OCI-LY3 (cell line): ENCODE measurements at regions not wholly inside any gene's neighbourhood (a gene's known extent, or its start where the extent isn't known, plus 50 kb on each side); places are given as distances from the start of the nearest gene placed in this dataset.

ENCODE experiments used
- H2AFZ ChIP-seq: fragments of 200-600, 300-600 bp; shearing (Covaris generic); 2 replicates; pipeline ENCODE4 v1.6.0; 2014; ENCODE audit warnings: antibody characterized with exemption, low read depth, low read length
- H3K27ac ChIP-seq: fragments of 200-600, 300-600 bp; sonication (generic); 2 replicates; pipeline ENCODE4 v1.5.1; 2014; ENCODE audit warnings: mild to moderate bottlenecking, low read length, moderate library complexity, mixed read lengths
- H3K27me3 ChIP-seq: fragments of 200-600, 300-600 bp; sonication (generic); 2 replicates; pipeline ENCODE4 v1.6.1; 2014; ENCODE audit warnings: low read depth, low read length, mixed read lengths
- H3K36me3 ChIP-seq: fragments of 200-600, 300-600 bp; sonication (generic); replicated peaks from 2 replicates; pipeline ENCODE3; 2014; ENCODE audit warnings: low read depth, low read length, mixed read lengths
- H3K4me1 ChIP-seq: fragments of 300-600, 200-600 bp; sonication (generic); 2 replicates; pipeline ENCODE4 v1.6.1; 2014; ENCODE audit warnings: low read length, mixed read lengths
- H3K4me2 ChIP-seq: fragments of 200-600, 300-600 bp; sonication (generic); 2 replicates; pipeline ENCODE4 v1.6.1; 2014; ENCODE audit warnings: low read length, mixed read lengths
- H3K4me3 ChIP-seq: fragments of 300-600, 200-600 bp; sonication (generic); 2 replicates; pipeline ENCODE4 v1.5.1; 2014; ENCODE audit warnings: antibody characterized with exemption, mild to moderate bottlenecking, low read length, moderate library complexity
- H3K79me2 ChIP-seq: fragments of 300-600, 200-600 bp; shearing (Covaris generic); 2 replicates; pipeline ENCODE4 v1.6.1; 2014; ENCODE audit warnings: mild to moderate bottlenecking, low read length, mixed read lengths
- H3K9ac ChIP-seq: fragments of 300-600, 200-600 bp; shearing (Covaris generic); 2 replicates; pipeline ENCODE4 v1.6.0; 2014; ENCODE audit warnings: mild to moderate bottlenecking, low read length, moderate library complexity
- H3K9me3 ChIP-seq: fragments of 200-600, 300-600 bp; shearing (Covaris generic); 2 replicates; pipeline ENCODE4 v1.6.1; 2014; ENCODE audit warnings: low read length, mixed read lengths; ENCODE audit not compliant: insufficient read depth
- H4K20me1 ChIP-seq: fragments of 200-600, 300-600 bp; sonication (generic); 2 replicates; pipeline ENCODE4 v1.6.1; 2016; ENCODE audit warnings: low read length, mixed read lengths; ENCODE audit not compliant: insufficient read depth
- EZH2phosphoT487 ChIP-seq: fragments of 200-600 bp; shearing (Covaris generic); IDR thresholded peaks from 2 replicates; pipeline ENCODE4 v1.6.1; 2018; ENCODE audit warnings: antibody characterized with exemption, mixed run types, low read depth
- TF ChIP-seq, protein P1 (sequence below): fragments of 200-600, 300-600 bp; sonication (generic); IDR thresholded peaks from 2 replicates; pipeline ENCODE4 v1.5.1; 2014; ENCODE audit warnings: antibody characterized with exemption, low read length, low read depth

DNA sequence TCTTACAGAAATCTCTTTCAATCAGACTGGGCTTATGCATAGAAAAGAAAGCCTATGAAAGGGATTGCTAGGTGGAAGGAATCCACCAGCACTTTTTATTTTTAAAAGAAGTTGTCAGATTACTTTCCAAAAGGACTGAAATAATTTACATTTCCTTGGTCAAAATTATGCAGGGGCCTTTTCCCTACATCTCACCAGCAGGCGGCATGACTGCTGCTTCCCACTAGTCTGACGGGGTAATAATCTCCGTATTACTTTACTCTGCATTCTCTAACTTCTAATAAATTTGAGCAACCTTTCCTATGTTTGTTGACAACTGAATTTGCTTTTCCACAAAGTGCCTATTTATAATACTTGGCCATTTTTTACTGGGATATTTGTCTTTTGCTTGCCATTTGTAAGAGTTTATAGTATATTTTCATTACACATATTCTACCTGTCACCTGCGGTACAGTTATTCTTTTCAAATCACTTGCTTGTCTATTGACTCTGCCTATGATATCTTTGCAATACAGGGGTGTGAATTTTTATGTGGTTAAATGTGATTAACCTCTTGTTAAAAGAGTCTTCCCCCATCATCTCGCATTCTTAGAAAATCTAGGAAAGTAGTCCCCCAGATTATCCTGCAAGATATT is 51.9 kb upstream of the USP47 start:
- no peak overlapping the region for H3K9ac ChIP-seq
- no peak overlapping the region for H3K4me3 ChIP-seq
- H3K4me2 ChIP-seq, result no peak overlapping the region
- peaks cover 7% of the 10 kb centered on the region; the same call in 1 of the 2 replicates for H3K27me3 ChIP-seq
- no peaks in the 10 kb centered on the region for H3K79me2 ChIP-seq
- TF ChIP-seq EZH2phosphoT487, result no peak
- TF ChIP-seq, protein P1, sequence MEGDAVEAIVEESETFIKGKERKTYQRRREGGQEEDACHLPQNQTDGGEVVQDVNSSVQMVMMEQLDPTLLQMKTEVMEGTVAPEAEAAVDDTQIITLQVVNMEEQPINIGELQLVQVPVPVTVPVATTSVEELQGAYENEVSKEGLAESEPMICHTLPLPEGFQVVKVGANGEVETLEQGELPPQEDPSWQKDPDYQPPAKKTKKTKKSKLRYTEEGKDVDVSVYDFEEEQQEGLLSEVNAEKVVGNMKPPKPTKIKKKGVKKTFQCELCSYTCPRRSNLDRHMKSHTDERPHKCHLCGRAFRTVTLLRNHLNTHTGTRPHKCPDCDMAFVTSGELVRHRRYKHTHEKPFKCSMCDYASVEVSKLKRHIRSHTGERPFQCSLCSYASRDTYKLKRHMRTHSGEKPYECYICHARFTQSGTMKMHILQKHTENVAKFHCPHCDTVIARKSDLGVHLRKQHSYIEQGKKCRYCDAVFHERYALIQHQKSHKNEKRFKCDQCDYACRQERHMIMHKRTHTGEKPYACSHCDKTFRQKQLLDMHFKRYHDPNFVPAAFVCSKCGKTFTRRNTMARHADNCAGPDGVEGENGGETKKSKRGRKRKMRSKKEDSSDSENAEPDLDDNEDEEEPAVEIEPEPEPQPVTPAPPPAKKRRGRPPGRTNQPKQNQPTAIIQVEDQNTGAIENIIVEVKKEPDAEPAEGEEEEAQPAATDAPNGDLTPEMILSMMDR, result peak; percentile 80
- no peaks in the 10 kb centered on the region for H3K4me1 ChIP-seq
- no peak overlapping the region for H3K27ac ChIP-seq
- no peak overlapping the region for H2AFZ ChIP-seq
- no peaks in the 10 kb centered on the region for H4K20me1 ChIP-seq
- no peaks in the 10 kb centered on the region for H3K9me3 ChIP-seq
- H3K36me3 ChIP-seq, result no peaks in the 10 kb centered on the region

- Histone ChIP-seq H3K4me2 (no peak overlapping the region), H3K9me3 (no peaks in the 10 kb centered on the region), H3K79me2 (no peaks in the 10 kb centered on the region), H4K20me1 (no peaks in the 10 kb centered on the region), H3K9ac (no peak overlapping the region), H3K27me3 (peaks cover 7% of the 10 kb centered on the region), H3K4me3 (no peak overlapping the region), H3K36me3 (no peaks in the 10 kb centered on the region), H3K27ac (no peak overlapping the region), H3K4me1 (no peaks in the 10 kb centered on the region), H2AFZ (no peak overlapping the region)
- TF ChIP-seq EZH2phosphoT487, result no peak
- TF ChIP-seq, protein P1, result no peak
Measured at GRCh38 chr11:11788063-11788710, 53.6 kb upstream of the USP47 start.

GRCh38 chr11:11787305-11788062 is 54.3 kb upstream of the USP47 start:
- Histone ChIP-seq H3K36me3 (no peaks in the 10 kb centered on the region), H3K4me2 (no peak overlapping the region), H3K79me2 (no peaks in the 10 kb centered on the region), H3K4me1 (no peaks in the 10 kb centered on the region), H3K9ac (no peak overlapping the region), H3K27ac (no peak overlapping the region), H3K27me3 (peaks cover 8% of the 10 kb centered on the region), H3K4me3 (no peak overlapping the region), H4K20me1 (no peaks in the 10 kb centered on the region), H3K9me3 (no peaks in the 10 kb centered on the region), H2AFZ (no peak overlapping the region)
- TF ChIP-seq, protein P1, result peak; percentile 92
- TF ChIP-seq EZH2phosphoT487, result no peak

- Histone ChIP-seq H3K9ac (no peak overlapping the region), H4K20me1 (no peaks in the 10 kb centered on the region), H3K36me3 (no peaks in the 10 kb centered on the region), H2AFZ (no peak overlapping the region), H3K4me1 (no peaks in the 10 kb centered on the region), H3K79me2 (no peaks in the 10 kb centered on the region), H3K4me2 (no peak overlapping the region), H3K27me3 (peaks cover 14% of the 10 kb centered on the region), H3K4me3 (no peak overlapping the region), H3K27ac (no peak overlapping the region), H3K9me3 (no peaks in the 10 kb centered on the region)
- TF ChIP-seq EZH2phosphoT487, result no peak
- TF ChIP-seq, protein P1, result peak; percentile 43
Measured at GRCh38 chr11:11786771-11787170, 55.0 kb upstream of the USP47 start.
